ENCODE measurements at regions not wholly inside any gene's neighbourhood (a gene's known extent, or its start where the extent isn't known, plus 50 kb on each side); places are given as distances from the start of the nearest gene placed in this dataset.
A peak's percentile ranks its signal among the peaks of the same experiment; 100 is the strongest.

GRCh38 chr2:49251766-49252165 lies 97.5 kb upstream of the FSHR start:
- no peaks in the 10 kb centered on the region for H3K79me2 ChIP-seq (ENCODE audit: control insufficient read depth, insufficient read depth, low read length, poor library complexity)
- no peak overlapping the region for H4K12ac ChIP-seq (ENCODE audit: low read depth, low read length)
- H3K23ac ChIP-seq (ENCODE audit: low read length) = no peak overlapping the region
- H3K18ac ChIP-seq (ENCODE audit: low read length) = no peak overlapping the region
- no peak overlapping the region for H3K27ac ChIP-seq (ENCODE audit: low read depth, low read length)
- H4K8ac ChIP-seq (ENCODE audit: low read depth, low read length) = no peak overlapping the region
- H3K27me3 ChIP-seq (ENCODE audit: insufficient read depth, low read length) = no peaks in the 10 kb centered on the region
- no peaks in the 10 kb centered on the region for H3K9me3 ChIP-seq (ENCODE audit: insufficient read depth, low read depth, low read length)
- WGBS (ENCODE audit: extremely low coverage, insufficient coverage, insufficient read length) = no CpG with 5 or more reads among the region's 1 CpG
- H2BK5ac ChIP-seq (ENCODE audit: low read depth, low read length, poor library complexity) = no peak overlapping the region
- H3K4me2 ChIP-seq (ENCODE audit: low read length) = no peak overlapping the region
- H3K9ac ChIP-seq (ENCODE audit: low read length) = no peak overlapping the region
- H3K36me3 ChIP-seq (ENCODE audit: control insufficient read depth in 1 of 2, insufficient read depth in 2 of 2, low read length in 2 of 2) = no peaks in the 10 kb centered on the region
- no peak overlapping the region for H3K4me3 ChIP-seq (ENCODE audit: low read depth, low read length)
- no peak overlapping the region for H2AFZ ChIP-seq (ENCODE audit: insufficient read depth, low read length, poor library complexity)
- no peaks in the 10 kb centered on the region for H3K79me1 ChIP-seq (ENCODE audit: low read length)
- DNase-seq = no peak
- H2BK120ac ChIP-seq (ENCODE audit: insufficient read depth, low read length, poor library complexity) = no peak overlapping the region
- no peak overlapping the region for H3K14ac ChIP-seq (ENCODE audit: low read length)
- H3K4me1 ChIP-seq (ENCODE audit: control insufficient read depth in 1 of 2, insufficient read depth in 2 of 2, low read length in 2 of 2) = peaks cover 0 to 2% of the 10 kb centered on the region in 2 experiments
- no peak overlapping the region for H3K4ac ChIP-seq (ENCODE audit: low read depth, low read length)
- no peak overlapping the region for H4K91ac ChIP-seq (ENCODE audit: low read depth, low read length)
- no peak overlapping the region for H2BK12ac ChIP-seq (ENCODE audit: low read length)
- no peak overlapping the region for H2AK5ac ChIP-seq (ENCODE audit: low read length)

- no peaks in the 10 kb centered on the region for H3K36me3 ChIP-seq (ENCODE audit: control insufficient read depth in 1 of 2, insufficient read depth in 2 of 2, low read length in 2 of 2)
- H4K12ac ChIP-seq (ENCODE audit: low read depth, low read length) = no peak overlapping the region
- no peaks in the 10 kb centered on the region for H3K79me1 ChIP-seq (ENCODE audit: low read length)
- no peaks in the 10 kb centered on the region for H3K9me3 ChIP-seq (ENCODE audit: insufficient read depth, low read depth, low read length)
- H3K4me3 ChIP-seq (ENCODE audit: low read depth, low read length) = no peak overlapping the region
- H3K79me2 ChIP-seq (ENCODE audit: control insufficient read depth, insufficient read depth, low read length, poor library complexity) = no peaks in the 10 kb centered on the region
- DNase-seq = no peak
- H2AK5ac ChIP-seq (ENCODE audit: low read length) = no peak overlapping the region
- no peak overlapping the region for H3K18ac ChIP-seq (ENCODE audit: low read length)
- no peak overlapping the region for H2BK12ac ChIP-seq (ENCODE audit: low read length)
- no peak overlapping the region for H4K8ac ChIP-seq (ENCODE audit: low read depth, low read length)
- H2BK5ac ChIP-seq (ENCODE audit: low read depth, low read length, poor library complexity) = no peak overlapping the region
- no peak overlapping the region for H3K4ac ChIP-seq (ENCODE audit: low read depth, low read length)
- no peak overlapping the region for H3K4me2 ChIP-seq (ENCODE audit: low read length)
- H3K27ac ChIP-seq (ENCODE audit: low read depth, low read length) = no peak overlapping the region
- H3K4me1 ChIP-seq (ENCODE audit: control insufficient read depth in 1 of 2, insufficient read depth in 2 of 2, low read length in 2 of 2) = peaks cover 0 to 2% of the 10 kb centered on the region in 2 experiments
- H2AFZ ChIP-seq (ENCODE audit: insufficient read depth, low read length, poor library complexity) = no peak overlapping the region
- no peaks in the 10 kb centered on the region for H3K27me3 ChIP-seq (ENCODE audit: insufficient read depth, low read length)
- WGBS (ENCODE audit: extremely low coverage, insufficient coverage, insufficient read length) = no CpG with 5 or more reads among the region's 5 CpGs
- H3K23ac ChIP-seq (ENCODE audit: low read length) = no peak overlapping the region
- H3K14ac ChIP-seq (ENCODE audit: low read length) = no peak overlapping the region
- no peak overlapping the region for H4K91ac ChIP-seq (ENCODE audit: low read depth, low read length)
- H2BK120ac ChIP-seq (ENCODE audit: insufficient read depth, low read length, poor library complexity) = no peak overlapping the region
- H3K9ac ChIP-seq (ENCODE audit: low read length) = no peak overlapping the region
Measured at GRCh38 chr2:49251251-49251650, 96.9 kb upstream of the FSHR start.

- Histone ChIP-seq H2BK120ac (ENCODE audit: insufficient read depth, low read length, poor library complexity) (no peak overlapping the region), H3K14ac (ENCODE audit: low read length) (no peak overlapping the region), H3K27ac (ENCODE audit: low read depth, low read length) (no peak overlapping the region), H3K18ac (ENCODE audit: low read length) (no peak overlapping the region), H3K36me3 (ENCODE audit: control insufficient read depth in 1 of 2, insufficient read depth in 2 of 2, low read length in 2 of 2) (no peaks in the 10 kb centered on the region), H3K9me3 (ENCODE audit: insufficient read depth, low read depth, low read length) (no peaks in the 10 kb centered on the region), H3K27me3 (ENCODE audit: insufficient read depth, low read length) (no peaks in the 10 kb centered on the region), H3K4me3 (ENCODE audit: low read depth, low read length) (no peak overlapping the region), H3K4me2 (ENCODE audit: low read length) (no peak overlapping the region), H2BK12ac (ENCODE audit: low read length) (no peak overlapping the region), H3K4me1 (ENCODE audit: control insufficient read depth in 1 of 2, insufficient read depth in 2 of 2, low read length in 2 of 2) (peaks cover 0 to 2% of the 10 kb centered on the region in 2 experiments), H2AFZ (ENCODE audit: insufficient read depth, low read length, poor library complexity) (no peak overlapping the region), H3K79me1 (ENCODE audit: low read length) (no peaks in the 10 kb centered on the region), H3K23ac (ENCODE audit: low read length) (no peak overlapping the region), H2AK5ac (ENCODE audit: low read length) (no peak overlapping the region), H3K79me2 (ENCODE audit: control insufficient read depth, insufficient read depth, low read length, poor library complexity) (no peaks in the 10 kb centered on the region), H2BK5ac (ENCODE audit: low read depth, low read length, poor library complexity) (no peak overlapping the region), H3K4ac (ENCODE audit: low read depth, low read length) (no peak overlapping the region), H4K8ac (ENCODE audit: low read depth, low read length) (no peak overlapping the region), H3K9ac (ENCODE audit: low read length) (no peak overlapping the region), H4K12ac (ENCODE audit: low read depth, low read length) (no peak overlapping the region), H4K91ac (ENCODE audit: low read depth, low read length) (no peak overlapping the region)
- WGBS (ENCODE audit: extremely low coverage, insufficient coverage, insufficient read length) = no CpG with 5 or more reads among the region's 1 CpG
- DNase-seq = peak; percentile 56 to 76
Measured at GRCh38 chr2:49248506-49248905, 94.2 kb upstream of the FSHR start.

- Histone ChIP-seq H3K27ac (ENCODE audit: low read depth, low read length) (no peak overlapping the region), H2BK5ac (ENCODE audit: low read depth, low read length, poor library complexity) (no peak overlapping the region), H2AK5ac (ENCODE audit: low read length) (no peak overlapping the region), H2BK120ac (ENCODE audit: insufficient read depth, low read length, poor library complexity) (no peak overlapping the region), H3K9ac (ENCODE audit: low read length) (peak overlapping the region; percentile 71), H4K91ac (ENCODE audit: low read depth, low read length) (no peak overlapping the region), H4K12ac (ENCODE audit: low read depth, low read length) (no peak overlapping the region), H3K23ac (ENCODE audit: low read length) (no peak overlapping the region), H3K4me1 (ENCODE audit: control insufficient read depth in 1 of 2, insufficient read depth in 2 of 2, low read length in 2 of 2) (no peaks in the 10 kb centered on the region), H3K4me2 (ENCODE audit: low read length) (no peak overlapping the region), H3K36me3 (ENCODE audit: control insufficient read depth in 1 of 2, insufficient read depth in 2 of 2, low read length in 2 of 2) (no peaks in the 10 kb centered on the region), H3K4me3 (ENCODE audit: low read depth, low read length) (no peak overlapping the region), H2BK12ac (ENCODE audit: low read length) (no peak overlapping the region), H3K14ac (ENCODE audit: low read length) (no peak overlapping the region), H3K79me1 (ENCODE audit: low read length) (no peaks in the 10 kb centered on the region), H4K8ac (ENCODE audit: low read depth, low read length) (no peak overlapping the region), H2AFZ (ENCODE audit: insufficient read depth, low read length, poor library complexity) (no peak overlapping the region), H3K27me3 (ENCODE audit: insufficient read depth, low read length) (no peaks in the 10 kb centered on the region), H3K4ac (ENCODE audit: low read depth, low read length) (no peak overlapping the region), H3K18ac (ENCODE audit: low read length) (no peak overlapping the region), H3K9me3 (ENCODE audit: insufficient read depth, low read depth, low read length) (no peaks in the 10 kb centered on the region), H3K79me2 (ENCODE audit: control insufficient read depth, insufficient read depth, low read length, poor library complexity) (no peaks in the 10 kb centered on the region)
- no peak for DNase-seq
Measured at GRCh38 chr2:49241991-49242390, 87.7 kb upstream of the FSHR start.

GRCh38 chr2:49241501-49241900 lies 87.2 kb upstream of the FSHR start:
- Histone ChIP-seq H4K12ac (ENCODE audit: low read depth, low read length) (no peak overlapping the region), H2AK5ac (ENCODE audit: low read length) (no peak overlapping the region), H3K9ac (ENCODE audit: low read length) (no peak overlapping the region), H2BK120ac (ENCODE audit: insufficient read depth, low read length, poor library complexity) (no peak overlapping the region), H3K4me1 (ENCODE audit: control insufficient read depth in 1 of 2, insufficient read depth in 2 of 2, low read length in 2 of 2) (no peaks in the 10 kb centered on the region), H2BK12ac (ENCODE audit: low read length) (no peak overlapping the region), H3K4me3 (ENCODE audit: low read depth, low read length) (no peak overlapping the region), H3K4me2 (ENCODE audit: low read length) (no peak overlapping the region), H3K4ac (ENCODE audit: low read depth, low read length) (no peak overlapping the region), H3K9me3 (ENCODE audit: insufficient read depth, low read depth, low read length) (no peaks in the 10 kb centered on the region), H3K79me1 (ENCODE audit: low read length) (no peaks in the 10 kb centered on the region), H3K14ac (ENCODE audit: low read length) (no peak overlapping the region), H2BK5ac (ENCODE audit: low read depth, low read length, poor library complexity) (no peak overlapping the region), H3K23ac (ENCODE audit: low read length) (no peak overlapping the region), H3K36me3 (ENCODE audit: control insufficient read depth in 1 of 2, insufficient read depth in 2 of 2, low read length in 2 of 2) (no peaks in the 10 kb centered on the region), H3K18ac (ENCODE audit: low read length) (no peak overlapping the region), H2AFZ (ENCODE audit: insufficient read depth, low read length, poor library complexity) (no peak overlapping the region), H3K27ac (ENCODE audit: low read depth, low read length) (no peak overlapping the region), H4K91ac (ENCODE audit: low read depth, low read length) (no peak overlapping the region), H3K27me3 (ENCODE audit: insufficient read depth, low read length) (no peaks in the 10 kb centered on the region), H3K79me2 (ENCODE audit: control insufficient read depth, insufficient read depth, low read length, poor library complexity) (no peaks in the 10 kb centered on the region), H4K8ac (ENCODE audit: low read depth, low read length) (no peak overlapping the region)
- DNase-seq = no peak

Data from trophoblast cell (in vitro differentiated cells and primary cell).